Endothelial cell of umbilical vein (primary cell): ENCODE measurements at regions not wholly inside any gene's neighbourhood (a gene's known extent, or its start where the extent isn't known, plus 50 kb on each side); places are given as distances from the start of the nearest gene placed in this dataset.

Experiments
- BruUV-seq: library from RNA; stranded (reverse); fragments of 400-500 nt; replicated peaks from 2 replicates; lab custom pipeline; 2021; lab: Mats Ljungman, UMichigan
- CTCF ChIA-PET: fragments of 300-600, 350-600 bp; sonication (Branson Sonifier 250); formaldehyde crosslinking; loops from one replicate; lab custom pipeline; 2021; ENCODE audit warnings: antibody characterized with exemption, inconsistent platforms; lab: Charles Lee
- POLR2A ChIA-PET: fragments of 300-600, 350-600 bp; sonication (Branson Sonifier 250); formaldehyde crosslinking; loops from one replicate; lab custom pipeline; 2021; ENCODE audit warnings: antibody characterized with exemption, inconsistent platforms; lab: Charles Lee
- DNase-seq: peaks from one replicate; pipeline ENCODE4 v3.0.0-alpha.2; 2011; ENCODE audit warnings: low read depth, low spot score
- FAIRE-seq: peaks from 2 replicates; lab custom pipeline; 2011; peaks lifted over from hg19 to GRCh38; lab: Jason Lieb, UNC
- H2AFZ ChIP-seq: 2 replicates; pipeline ENCODE4 v1.6.0; 2012; ENCODE audit warnings: low read depth, low read length, control low read depth, inconsistent platforms
- H3K27ac ChIP-seq: 2 replicates; pipeline ENCODE4 v1.5.1; 2011; ENCODE audit warnings: low read depth, mild to moderate bottlenecking, control low read depth, low read length, moderate library complexity; ENCODE audit not compliant: insufficient read depth
- H3K27me3 ChIP-seq, 2 experiments: 2 replicates each; pipeline versions ENCODE4 v1.6.0 to v1.6.1; 2011; ENCODE audit warnings: low read length in 2 of 2, mixed read lengths in 1 of 2; ENCODE audit not compliant: control insufficient read depth in 2 of 2, insufficient read depth in 2 of 2
- H3K36me3 ChIP-seq, 2 experiments: 2 replicates in 1 of 2; 3 replicates in 1 of 2; pipeline ENCODE4 v1.5.1; 2011; ENCODE audit warnings: low read length in 2 of 2, mild to moderate bottlenecking in 1 of 2, moderate library complexity in 1 of 2; ENCODE audit not compliant: control insufficient read depth in 2 of 2, insufficient read depth in 2 of 2; ENCODE audit errors: extremely low read depth in 1 of 2
- H3K4me1 ChIP-seq: 3 replicates; pipeline ENCODE4 v1.5.1; 2011; ENCODE audit warnings: mild to moderate bottlenecking, low read length; ENCODE audit not compliant: control insufficient read depth, insufficient read depth; ENCODE audit errors: extremely low read depth
- H3K4me2 ChIP-seq: 2 replicates; pipeline ENCODE4 v1.6.1; 2011; ENCODE audit warnings: low read length, control low read depth, mixed read lengths; ENCODE audit not compliant: insufficient read depth
- H3K4me3 ChIP-seq, 3 experiments: fragments of 200-600 bp in 1 of 3; sonication (generic), shearing (Covaris generic) in 1 of 3; replicated peaks in 1 of 3; 2 replicates each; pipeline ENCODE4 v1.5.1; 2011 to 2016; ENCODE audit warnings: control low read depth in 3 of 3, low read length in 3 of 3, mild to moderate bottlenecking in 2 of 3, inconsistent platforms in 1 of 3, low read depth in 1 of 3, moderate library complexity in 1 of 3; ENCODE audit not compliant: insufficient read depth in 1 of 3
- H3K79me2 ChIP-seq: 2 replicates; pipeline ENCODE4 v1.6.0; 2012; ENCODE audit warnings: low read length, inconsistent platforms; ENCODE audit not compliant: control insufficient read depth, insufficient read depth
- H3K9ac ChIP-seq: replicated peaks from 2 replicates; pipeline ENCODE3; 2011; ENCODE audit warnings: low read length, control low read depth; ENCODE audit not compliant: insufficient read depth; ENCODE audit errors: extremely low read depth
- H3K9me1 ChIP-seq: replicated peaks from 3 replicates; pipeline ENCODE4 v1.6.0; 2011; ENCODE audit warnings: mild to moderate bottlenecking, low read length; ENCODE audit not compliant: control insufficient read depth, insufficient read depth; ENCODE audit errors: extremely low read depth
- H3K9me3 ChIP-seq: replicated peaks from 2 replicates; pipeline ENCODE4 v1.5.1; 2012; ENCODE audit warnings: low read length, inconsistent platforms; ENCODE audit not compliant: control insufficient read depth, insufficient read depth
- H4K20me1 ChIP-seq: replicated peaks from 2 replicates; pipeline ENCODE3; 2011; ENCODE audit warnings: mild to moderate bottlenecking, low read length; ENCODE audit not compliant: control insufficient read depth, insufficient read depth; ENCODE audit errors: extremely low read depth
- CTCF ChIP-seq, 2 donors: IDR thresholded peaks; 1 replicate in 1 of 2; 2 replicates in 1 of 2; pipeline ENCODE4 v1.5.1; 2011; ENCODE audit warnings: low read length in 2 of 2, mild to moderate bottlenecking in 2 of 2, moderate library complexity in 2 of 2, control low read depth in 1 of 2, inconsistent platforms in 1 of 2, low read depth in 1 of 2; ENCODE audit not compliant: insufficient read depth in 1 of 2; ENCODE audit errors: extremely low read depth in 1 of 2
- EZH2 ChIP-seq: IDR thresholded peaks from 2 replicates; pipeline ENCODE4 v1.6.1; 2012; ENCODE audit warnings: borderline replicate concordance, low read depth, mild to moderate bottlenecking, moderate library complexity, low read length, inconsistent platforms; ENCODE audit not compliant: severe bottlenecking
- FOS ChIP-seq: IDR thresholded peaks from 2 replicates; pipeline ENCODE4 v1.6.1; 2011; ENCODE audit warnings: mild to moderate bottlenecking, low read length, moderate library complexity, borderline replicate concordance; ENCODE audit not compliant: insufficient read depth
- GATA2 ChIP-seq: IDR thresholded peaks from 2 replicates; pipeline ENCODE4 v1.7.0; 2011; ENCODE audit warnings: low read depth, mild to moderate bottlenecking, moderate library complexity, mixed read lengths, low read length; ENCODE audit not compliant: insufficient read length, insufficient read depth
- JUN ChIP-seq: IDR thresholded peaks from 2 replicates; pipeline ENCODE4 v1.6.1; 2011; ENCODE audit warnings: borderline replicate concordance, low read depth; ENCODE audit not compliant: insufficient read length, insufficient read depth
- MAX ChIP-seq: IDR thresholded peaks from 2 replicates; pipeline ENCODE4 v1.6.1; 2011; ENCODE audit not compliant: insufficient read depth, insufficient read length
- MYC ChIP-seq: IDR thresholded peaks from one replicate; pipeline ENCODE4 v1.6.1; 2011; ENCODE audit warnings: mild to moderate bottlenecking, low read depth, low read length
- POLR2A ChIP-seq: IDR thresholded peaks from 2 replicates; pipeline ENCODE4 v1.6.1; 2012; ENCODE audit warnings: low read depth, mild to moderate bottlenecking, control low read depth, low read length
- POLR2AphosphoS5 ChIP-seq: IDR thresholded peaks from 2 replicates; pipeline ENCODE4 v1.6.1; 2012; ENCODE audit warnings: low read depth, mild to moderate bottlenecking, control low read depth, low read length, moderate library complexity; ENCODE audit not compliant: insufficient read depth
- dilution Hi-C: fragments of 300-500 bp; cut with MboI; formaldehyde crosslinking; loops from one replicate; pipeline ENCODE4 v1.15.0; 2019; ENCODE audit warnings: low sequenced_read_pairs; ENCODE audit not compliant: extremely low pct_ligation_motif_present
- intact Hi-C: fragments of 100-400 bp; cut with micrococcal nuclease; formaldehyde crosslinking; loops from one replicate; pipeline ENCODE4 v1.10.0; 2022

- dilution Hi-C loops (no loop called here), intact Hi-C loops (no loop called here)
- no peak for DNase-seq
- Histone ChIP-seq H3K36me3 (no peaks in the 10 kb centered on the region), H3K4me3 (no peak overlapping the region), H3K4me1 (no peaks in the 10 kb centered on the region), H3K9ac (no peak overlapping the region), H3K4me2 (no peak overlapping the region), H4K20me1 (no peaks in the 10 kb centered on the region), H3K9me3 (peaks cover 2% of the 10 kb centered on the region), H3K9me1 (no peaks in the 10 kb centered on the region), H3K27me3 (no peaks in the 10 kb centered on the region), H3K27ac (no peak overlapping the region), H2AFZ (no peak overlapping the region), H3K79me2 (no peaks in the 10 kb centered on the region)
- CTCF ChIA-PET = no interaction called here
- POLR2A ChIA-PET = no interaction called here
- no peak for TF ChIP-seq POLR2AphosphoS5
- TF ChIP-seq FOS = no peak
- TF ChIP-seq MYC = no peak
- TF ChIP-seq EZH2 = no peak
- TF ChIP-seq POLR2A = no peak
- no peak for TF ChIP-seq JUN
- TF ChIP-seq MAX = no peak
- TF ChIP-seq GATA2 = no peak
- no peak for TF ChIP-seq CTCF (IDR thresholded peaks at IDR 0.05; ENCODE audit: extremely low read depth in 1 of 2, insufficient read depth in 1 of 2, low read depth in 1 of 2, low read length in 2 of 2)
- BruUV-seq = no TSS peak
- no peak for FAIRE-seq
Observed at GRCh38 chr18:4817665-4818064, 362.6 kb upstream of the DLGAP1 start.
